A549 (cell line): ENCODE measurements at regions not wholly inside any gene's neighbourhood (a gene's known extent, or its start where the extent isn't known, plus 50 kb on each side); places are given as distances from the start of the nearest gene placed in this dataset.

ENCODE experiments used
- CEBPB ChIP-seq, 2 experiments: fragments of >200 bp in 1 of 2; sonication (Bioruptor Twin) in 1 of 2; formaldehyde crosslinking in 1 of 2; IDR thresholded peaks; 2 replicates each; pipeline ENCODE4 v1.6.1; 2012 to 2016
- CTCF ChIP-seq: fragments of >200 bp; sonication (Bioruptor Twin); formaldehyde crosslinking; IDR thresholded peaks from 3 replicates; pipeline ENCODE4 v1.5.1; 2016
- ELK1 ChIP-seq: fragments of 150-350 bp; IDR thresholded peaks from 2 replicates; pipeline ENCODE4 v1.6.1; 2014; ENCODE audit warnings: low read depth, mild to moderate bottlenecking, low read length
- EP300 ChIP-seq, 2 experiments: fragments of >200 bp; sonication (Bioruptor Twin); formaldehyde crosslinking; IDR thresholded peaks; 2 replicates in 1 of 2; 3 replicates in 1 of 2; pipeline ENCODE4 v1.6.1; 2016 to 2017
- HMGXB4 ChIP-seq: fragments of 250-450 bp; sonication (Bioruptor Pico); IDR thresholded peaks from 2 replicates; pipeline ENCODE4 v1.5.0; 2021; ENCODE audit warnings: mild to moderate bottlenecking, moderate library complexity, borderline replicate concordance
- JUN ChIP-seq, 2 experiments: fragments of >200 bp; sonication (Bioruptor Twin); formaldehyde crosslinking; IDR thresholded peaks; 2 replicates in 1 of 2; 3 replicates in 1 of 2; pipeline ENCODE4 v1.6.1; 2016 to 2017
- ZSCAN20 ChIP-seq: fragments of 250-450 bp; sonication (Bioruptor Pico); IDR thresholded peaks from 2 replicates; pipeline ENCODE4 v1.8.0; 2022; ENCODE audit warnings: mild to moderate bottlenecking, moderate library complexity

- TF ChIP-seq CTCF (no peak), ZSCAN20 (CRISPR knock-in tag) (no peak), HMGXB4 (no peak), JUN (IDR thresholded peaks at IDR 0.05) (no peak), EP300 (IDR thresholded peaks at IDR 0.05) (no peak), CEBPB (IDR thresholded peaks at IDR 0.05) (no peak), ELK1 (no peak)
Measured at GRCh38 chrX:16223385-16223784, 56.1 kb downstream of the MAGEB17 start.
